ENCODE measurements at regions not wholly inside any gene's neighbourhood (a gene's known extent, or its start where the extent isn't known, plus 50 kb on each side); places are given as distances from the start of the nearest gene placed in this dataset.

DNA sequence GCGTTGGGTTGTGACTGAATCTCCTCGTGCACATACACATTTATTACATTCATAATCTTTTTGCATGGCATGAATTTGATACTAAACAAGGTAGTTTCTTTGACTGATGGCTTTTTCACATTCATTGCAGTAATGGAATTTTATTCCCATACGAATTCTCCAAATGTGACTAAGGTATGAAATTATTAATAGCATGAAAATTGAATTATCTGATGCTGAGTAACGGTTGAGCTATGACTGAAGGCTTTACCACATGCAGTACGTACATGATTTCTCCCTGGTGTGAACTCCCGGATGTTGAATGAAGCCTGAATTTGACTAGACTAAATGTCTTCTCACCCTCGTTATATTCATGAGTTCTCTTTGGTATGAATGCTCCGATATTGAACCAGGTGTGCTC lies 104.4 kb upstream of the C1GALT1 start:
- TF ChIP-seq, protein P1, sequence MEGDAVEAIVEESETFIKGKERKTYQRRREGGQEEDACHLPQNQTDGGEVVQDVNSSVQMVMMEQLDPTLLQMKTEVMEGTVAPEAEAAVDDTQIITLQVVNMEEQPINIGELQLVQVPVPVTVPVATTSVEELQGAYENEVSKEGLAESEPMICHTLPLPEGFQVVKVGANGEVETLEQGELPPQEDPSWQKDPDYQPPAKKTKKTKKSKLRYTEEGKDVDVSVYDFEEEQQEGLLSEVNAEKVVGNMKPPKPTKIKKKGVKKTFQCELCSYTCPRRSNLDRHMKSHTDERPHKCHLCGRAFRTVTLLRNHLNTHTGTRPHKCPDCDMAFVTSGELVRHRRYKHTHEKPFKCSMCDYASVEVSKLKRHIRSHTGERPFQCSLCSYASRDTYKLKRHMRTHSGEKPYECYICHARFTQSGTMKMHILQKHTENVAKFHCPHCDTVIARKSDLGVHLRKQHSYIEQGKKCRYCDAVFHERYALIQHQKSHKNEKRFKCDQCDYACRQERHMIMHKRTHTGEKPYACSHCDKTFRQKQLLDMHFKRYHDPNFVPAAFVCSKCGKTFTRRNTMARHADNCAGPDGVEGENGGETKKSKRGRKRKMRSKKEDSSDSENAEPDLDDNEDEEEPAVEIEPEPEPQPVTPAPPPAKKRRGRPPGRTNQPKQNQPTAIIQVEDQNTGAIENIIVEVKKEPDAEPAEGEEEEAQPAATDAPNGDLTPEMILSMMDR (IDR thresholded peaks at IDR 0.05; ENCODE audit: low read length): no peak
- no peak for TF ChIP-seq EZH2phosphoT487 (IDR thresholded peaks at IDR 0.05; ENCODE audit: low read length)
